Activated gamma-delta T cell (primary cell): ENCODE measurements at regions not wholly inside any gene's neighbourhood (a gene's known extent, or its start where the extent isn't known, plus 50 kb on each side); places are given as distances from the start of the nearest gene placed in this dataset.

Experiments
- DNase-seq: peaks from one replicate; lab custom pipeline; 2025; lab: John Stamatoyannopoulos, UW

- DNase-seq, result no peak
Measured at GRCh38 chr11:45518141-45518832, 147.1 kb downstream of the CHST1 start.

GRCh38 chr11:45517171-45517770, 148.2 kb downstream of the CHST1 start:
- DNase-seq, result no peak

- DNase-seq, result no peak
Measured at GRCh38 chr11:45513821-45514340, 151.5 kb downstream of the CHST1 start.

- no peak for DNase-seq
Measured at GRCh38 chr11:45512471-45513148, 152.8 kb downstream of the CHST1 start.

- no peak for DNase-seq
Measured at GRCh38 chr11:45511566-45511965, 153.9 kb downstream of the CHST1 start.

- no peak for DNase-seq
Measured at GRCh38 chr11:45507916-45508315, 157.5 kb downstream of the CHST1 start.

DNA sequence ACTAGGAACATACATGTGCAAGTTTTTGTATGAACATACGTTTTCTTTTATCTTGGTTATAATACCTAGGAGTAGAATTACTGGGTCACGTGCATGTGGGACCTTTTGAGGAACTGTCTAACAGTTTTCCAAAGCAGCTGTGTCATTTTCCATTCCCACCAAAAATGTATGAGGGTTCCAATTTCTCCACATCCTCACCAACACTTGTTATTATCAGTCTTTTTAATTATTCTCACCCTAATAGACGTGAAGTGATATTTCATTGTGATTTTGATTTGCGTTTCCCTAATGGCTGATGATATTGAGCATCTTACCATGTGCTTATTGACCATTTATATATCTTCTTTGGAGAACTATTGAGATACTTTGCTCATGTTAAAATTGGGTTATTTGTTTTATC, 162.1 kb downstream of the CHST1 start:
- DNase-seq, result no peak

DNA sequence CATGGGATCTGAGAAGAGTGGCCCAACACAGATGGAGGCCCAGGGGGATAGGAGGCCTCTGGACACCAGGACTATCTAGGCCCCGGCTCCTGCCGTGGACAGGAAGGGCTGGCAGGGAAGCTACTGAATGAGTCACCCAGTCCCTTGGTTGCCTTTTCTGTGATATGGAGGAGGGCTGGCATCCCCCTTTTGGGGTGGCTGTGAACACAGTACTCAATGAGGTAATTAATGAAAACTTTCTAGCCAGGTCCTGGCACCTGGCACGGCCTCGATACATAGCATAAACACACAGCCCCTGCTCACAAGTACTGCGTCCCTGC, 163.2 kb downstream of the CHST1 start:
- no peak for DNase-seq

- DNase-seq, result no peak
Measured at GRCh38 chr11:45501392-45502225, 163.8 kb downstream of the CHST1 start.

GRCh38 chr11:45500451-45500850, 165.0 kb downstream of the CHST1 start:
- DNase-seq, result no peak

DNA sequence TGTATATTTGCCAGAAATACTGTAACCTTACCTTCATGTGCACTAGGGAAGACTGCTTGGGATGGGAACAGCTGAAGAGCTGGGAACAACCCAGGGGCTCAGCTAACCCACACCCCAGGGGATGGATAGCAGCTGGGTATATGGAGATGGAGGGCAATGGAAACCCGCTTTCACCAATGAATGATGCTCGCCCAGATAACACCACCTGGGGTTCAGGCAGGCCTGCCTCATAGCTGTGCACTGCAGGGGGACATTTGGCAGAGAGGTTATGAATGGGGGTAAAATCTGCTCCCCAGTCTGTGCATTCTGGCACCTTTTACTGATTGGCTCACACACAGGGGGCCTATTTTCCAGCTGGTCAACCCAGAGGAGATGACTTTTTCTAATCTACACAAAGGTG, 170.7 kb downstream of the CHST1 start:
- no peak for DNase-seq

GRCh38 chr11:45489281-45489905, 176.0 kb downstream of the CHST1 start:
- DNase-seq, result no peak

- no peak for DNase-seq
Measured at GRCh38 chr11:45486461-45486860, 179.0 kb downstream of the CHST1 start.

DNA sequence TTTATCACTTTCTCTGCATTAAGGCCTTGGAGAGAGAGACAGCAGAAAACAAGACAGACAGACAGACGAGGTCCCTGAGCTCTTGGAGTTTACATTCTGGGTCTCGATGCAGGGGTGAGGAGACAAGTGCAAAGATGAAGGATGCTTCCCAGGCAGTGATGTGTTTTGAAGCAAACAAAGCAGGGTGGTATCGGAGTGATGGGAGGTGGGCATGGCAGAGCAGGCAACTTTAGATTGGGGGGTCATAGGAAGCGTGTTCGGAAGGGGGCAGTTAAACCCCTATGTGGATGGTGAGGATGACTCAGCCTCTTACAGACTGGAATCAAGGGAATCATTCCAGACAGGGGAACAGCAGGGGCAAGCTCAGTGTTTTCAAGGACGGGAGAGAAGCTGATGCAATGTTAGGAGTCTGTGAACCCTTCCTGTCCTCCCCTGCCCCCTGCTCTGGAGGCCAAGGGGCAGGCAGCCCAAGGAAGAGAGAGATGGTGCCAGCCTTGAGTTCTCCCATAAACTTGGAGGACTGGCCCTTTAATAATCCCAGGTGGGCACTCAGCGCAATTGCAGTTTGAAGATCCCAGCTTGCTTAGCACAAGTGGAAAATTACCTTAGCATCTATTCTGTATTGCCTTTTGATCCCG, 180.2 kb downstream of the CHST1 start:
- DNase-seq, result no peak

GRCh38 chr11:45484326-45484883, 181.0 kb downstream of the CHST1 start:
- no peak for DNase-seq

- no peak for DNase-seq
Measured at GRCh38 chr11:45483416-45483815, 182.0 kb downstream of the CHST1 start.

DNA sequence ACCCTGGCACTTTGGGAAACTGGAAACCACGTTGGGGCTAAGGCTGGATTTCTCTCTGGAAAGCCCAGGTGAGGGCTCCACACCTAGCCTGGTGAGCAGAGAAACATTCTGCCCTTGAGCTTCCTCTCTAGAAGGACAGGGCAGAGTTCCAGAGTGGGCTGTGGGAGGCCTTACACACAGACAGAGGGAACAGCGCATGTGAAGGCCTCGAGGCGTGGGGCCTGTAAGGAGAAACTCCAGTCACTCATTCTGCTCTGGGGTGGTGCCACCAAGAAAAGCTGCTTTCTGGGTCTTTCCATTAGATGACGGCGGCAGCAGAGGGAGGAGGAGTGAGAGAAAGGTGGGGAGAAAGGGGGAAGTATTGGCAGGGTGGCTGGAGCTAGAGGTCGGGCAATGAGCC, 183.1 kb downstream of the CHST1 start:
- no peak for DNase-seq

GRCh38 chr11:45481026-45481425, 184.4 kb downstream of the CHST1 start:
- DNase-seq, result no peak

GRCh38 chr11:45477588-45477987, 187.8 kb downstream of the CHST1 start:
- no peak for DNase-seq

DNA sequence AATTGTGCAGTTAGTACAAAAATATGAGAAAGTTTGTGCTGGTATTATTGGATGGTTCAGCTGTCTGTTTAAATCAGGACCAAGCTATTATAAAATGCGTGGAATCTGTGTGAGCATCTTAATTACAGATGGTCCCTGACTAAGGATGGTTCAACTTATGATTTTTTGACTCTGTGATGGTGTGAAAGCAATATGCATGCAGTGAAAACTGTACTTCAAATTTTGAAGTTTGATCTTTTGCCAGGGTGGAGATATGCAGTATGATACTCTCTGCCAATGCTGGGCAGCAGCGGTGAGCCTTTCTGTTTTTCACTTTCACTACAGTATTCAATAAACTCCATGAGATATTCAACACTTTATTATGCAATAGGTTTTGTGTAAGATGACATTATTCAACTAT, 189.3 kb downstream of the CHST1 start:
- no peak for DNase-seq

GRCh38 chr11:45475173-45475572, 189.0 kb upstream of the SYT13 start:
- no peak for DNase-seq
